ENCODE measurements at regions not wholly inside any gene's neighbourhood (a gene's known extent, or its start where the extent isn't known, plus 50 kb on each side); places are given as distances from the start of the nearest gene placed in this dataset.

- H3K27me3 ChIP-seq (ENCODE audit: insufficient read depth, low read length) = 0 out of 2 replicates have a peak, but pooled peaks cover 8% of the 10 kb centered on the region
- no peaks in the 10 kb centered on the region for H3K79me2 ChIP-seq (ENCODE audit: insufficient read depth, low read length)
- peaks cover 19 to 20% of the 10 kb centered on the region in 2 experiments for H3K4me1 ChIP-seq (ENCODE audit: control insufficient read depth in 1 of 2, insufficient read depth in 2 of 2, low read length in 2 of 2)
- ChIA-PET RAD21 (ENCODE audit: low non-redundant PET in 1 of 2, low total read pairs in 2 of 2, uncharacterized antibody in 2 of 2, unreplicated experiment in 2 of 2) (interaction anchor here in 1 of 2 experiments (1.2 kb wide), 1 partner anchor 615 kb away, joined by 3 read pairs; no protein-coding TSS in a partner anchor), CTCF (interaction anchor here (1.0 to 1.4 kb wide), 2 partner anchors 9 to 608 kb away, joined by 3 to 4 read pairs; no protein-coding TSS in a partner anchor), POLR2A (no interaction called here)
- ATAC-seq (peak; percentile 62; the same call in 1 of the 2 replicates), DNase-seq (ENCODE audit: low read depth, low spot score) (no peak)
- H3K9me3 ChIP-seq (ENCODE audit: control insufficient read depth in 1 of 2, insufficient read depth in 1 of 2, low read depth in 1 of 2, low read length in 2 of 2) = no peaks in the 10 kb centered on the region
- BruUV-seq (replicated peaks) = no TSS peak
- intact Hi-C loops (cut with micrococcal nuclease) = loop anchor here (1.0 to 2.0 kb wide), 2 partner anchors 606 to 614 kb away; partner anchors contain the start of gene ENC1
- no peaks in the 10 kb centered on the region for H3K36me3 ChIP-seq (ENCODE audit: control insufficient read depth in 1 of 2, insufficient read depth in 2 of 2, low read length in 2 of 2)
- peak overlapping the region; percentile 90 for H2AFZ ChIP-seq (ENCODE audit: low read depth, low read length, poor library complexity, severe bottlenecking)
- H3K4me3 ChIP-seq (replicated peaks in 1 of 2; ENCODE audit: low read depth in 1 of 2, low read length in 2 of 2) = no peak overlapping the region
- no peaks in the 10 kb centered on the region for H4K20me1 ChIP-seq (ENCODE audit: insufficient read depth)
- peak overlapping the region; percentile 53 for H3K4me2 ChIP-seq (ENCODE audit: low read length)
- TF ChIP-seq RAD21 (IDR thresholded peaks at IDR 0.05; ENCODE audit: low read depth) (no peak), ZBTB33 (IDR thresholded peaks at IDR 0.05; ENCODE audit: extremely low read depth, insufficient replicate concordance, low read length) (no peak), SRF (IDR thresholded peaks at IDR 0.05; ENCODE audit: low read depth) (no peak), ELF1 (IDR thresholded peaks at IDR 0.05; ENCODE audit: borderline replicate concordance, low read depth) (no peak), ZFX (IDR thresholded peaks at IDR 0.05) (no peak), SP1 (IDR thresholded peaks at IDR 0.05; ENCODE audit: low read depth) (no peak), CTCF (IDR thresholded peaks at IDR 0.05 in 2 of 3, conservative IDR thresholded peaks at IDR 0.05 in 1 of 3; ENCODE audit: borderline replicate concordance in 1 of 3, insufficient read depth in 1 of 3, low read depth in 2 of 3, low read length in 2 of 3) (no peak), YY1 (IDR thresholded peaks at IDR 0.05; ENCODE audit: extremely low read depth, insufficient replicate concordance, low read depth, low read length) (no peak), EZH2 (IDR thresholded peaks at IDR 0.05) (no peak), MAX (IDR thresholded peaks at IDR 0.05) (no peak), JUND (IDR thresholded peaks at IDR 0.05) (no peak), CEBPB (IDR thresholded peaks at IDR 0.05; ENCODE audit: low read depth) (no peak)
- no peak overlapping the region for H3K9ac ChIP-seq (ENCODE audit: low read length)
- H3K9me2 ChIP-seq (ENCODE audit: insufficient read depth) = no peaks in the 10 kb centered on the region
- H3K27ac ChIP-seq (ENCODE audit: low read depth, low read length) = no peak overlapping the region
These were observed 408.7 kb downstream of the ARHGEF28 start for GRCh38 chr5:74034733-74035132.
